BLaER1 (cell line): ENCODE measurements at regions not wholly inside any gene's neighbourhood (a gene's known extent, or its start where the extent isn't known, plus 50 kb on each side); places are given as distances from the start of the nearest gene placed in this dataset.
A peak's percentile ranks its signal among the peaks of the same experiment; 100 is the strongest.

ENCODE experiments used
- H3K27ac ChIP-seq: shearing (Covaris generic); formaldehyde crosslinking; 2 replicates; pipeline ENCODE4 v1.8.1; 2022
- H3K27me3 ChIP-seq: shearing (Covaris generic); formaldehyde crosslinking; 2 replicates; pipeline ENCODE4 v1.8.1; 2022
- H3K36me3 ChIP-seq: shearing (Covaris generic); formaldehyde crosslinking; 2 replicates; pipeline ENCODE4 v1.8.1; 2022
- H3K4me1 ChIP-seq: shearing (Covaris generic); formaldehyde crosslinking; 2 replicates; pipeline ENCODE4 v1.8.1; 2022
- H3K4me2 ChIP-seq: shearing (Covaris generic); formaldehyde crosslinking; 2 replicates; pipeline ENCODE4 v1.8.1; 2022
- H3K4me3 ChIP-seq: shearing (Covaris generic); formaldehyde crosslinking; 2 replicates; pipeline ENCODE4 v1.8.1; 2022
- H3K9ac ChIP-seq: shearing (Covaris generic); formaldehyde crosslinking; 2 replicates; pipeline ENCODE4 v1.8.1; 2022
- H3K9me3 ChIP-seq: shearing (Covaris generic); formaldehyde crosslinking; 2 replicates; pipeline ENCODE4 v1.8.1; 2022
- H4K20me1 ChIP-seq: shearing (Covaris generic); formaldehyde crosslinking; 2 replicates; pipeline ENCODE4 v1.8.1; 2022
- Cebpa-rat ChIP-seq: shearing (Covaris generic); IDR thresholded peaks from 2 replicates; pipeline ENCODE4 v1.8.1; 2022

DNA sequence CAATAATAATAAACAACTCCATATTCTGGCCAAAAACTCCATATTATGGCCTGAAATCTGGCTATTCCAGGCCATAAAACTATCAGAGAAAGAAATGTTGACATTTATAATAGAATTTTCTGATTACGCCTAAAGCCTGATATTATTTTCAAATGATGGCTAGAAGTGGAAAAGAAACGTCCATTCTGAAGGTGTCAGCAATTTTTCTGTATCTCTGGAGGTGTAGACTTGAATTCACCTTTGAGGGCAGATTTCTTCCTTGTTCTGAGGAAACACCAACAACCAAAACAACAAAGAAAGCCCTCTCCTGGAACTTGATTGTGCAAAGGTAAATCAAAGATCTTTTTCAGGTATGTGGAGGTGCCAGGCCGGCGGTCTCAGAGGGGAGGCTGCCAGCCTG is 390.7 kb downstream of the DMAC1 start:
- Histone ChIP-seq H3K9me3 (no peaks in the 10 kb centered on the region), H3K9ac (no peak overlapping the region), H4K20me1 (no peaks in the 10 kb centered on the region), H3K27ac (no peak overlapping the region), H3K4me2 (no peak overlapping the region), H3K4me3 (no peak overlapping the region), H3K36me3 (no peaks in the 10 kb centered on the region), H3K27me3 (no peaks in the 10 kb centered on the region), H3K4me1 (peaks cover 15% of the 10 kb centered on the region)
- TF ChIP-seq Cebpa-rat, result no peak

DNA sequence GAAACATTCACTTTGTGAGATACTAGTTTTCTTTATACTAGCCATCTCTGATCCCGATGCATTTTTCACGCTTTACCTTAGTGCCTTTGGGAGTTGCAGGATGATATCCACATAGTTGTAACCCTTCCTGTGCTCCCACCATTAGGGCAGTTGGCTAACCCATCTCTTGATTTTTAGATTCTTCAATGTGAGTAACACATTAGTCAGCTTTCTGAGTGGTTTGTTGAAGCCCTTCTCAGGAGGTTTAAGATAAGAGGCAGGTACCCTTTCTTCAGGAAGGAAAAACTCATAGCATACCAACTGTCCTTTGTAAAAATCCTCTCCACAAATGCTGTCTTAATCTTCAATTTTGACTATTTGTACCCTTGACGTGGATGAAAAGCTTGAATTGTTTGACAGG is 392.3 kb downstream of the DMAC1 start:
- Histone ChIP-seq H3K4me1 (peaks cover 16% of the 10 kb centered on the region), H3K27ac (no peak overlapping the region), H3K9me3 (no peaks in the 10 kb centered on the region), H3K4me2 (no peak overlapping the region), H3K9ac (no peak overlapping the region), H3K27me3 (no peaks in the 10 kb centered on the region), H3K36me3 (no peaks in the 10 kb centered on the region), H4K20me1 (no peaks in the 10 kb centered on the region), H3K4me3 (no peak overlapping the region)
- no peak for TF ChIP-seq Cebpa-rat

DNA sequence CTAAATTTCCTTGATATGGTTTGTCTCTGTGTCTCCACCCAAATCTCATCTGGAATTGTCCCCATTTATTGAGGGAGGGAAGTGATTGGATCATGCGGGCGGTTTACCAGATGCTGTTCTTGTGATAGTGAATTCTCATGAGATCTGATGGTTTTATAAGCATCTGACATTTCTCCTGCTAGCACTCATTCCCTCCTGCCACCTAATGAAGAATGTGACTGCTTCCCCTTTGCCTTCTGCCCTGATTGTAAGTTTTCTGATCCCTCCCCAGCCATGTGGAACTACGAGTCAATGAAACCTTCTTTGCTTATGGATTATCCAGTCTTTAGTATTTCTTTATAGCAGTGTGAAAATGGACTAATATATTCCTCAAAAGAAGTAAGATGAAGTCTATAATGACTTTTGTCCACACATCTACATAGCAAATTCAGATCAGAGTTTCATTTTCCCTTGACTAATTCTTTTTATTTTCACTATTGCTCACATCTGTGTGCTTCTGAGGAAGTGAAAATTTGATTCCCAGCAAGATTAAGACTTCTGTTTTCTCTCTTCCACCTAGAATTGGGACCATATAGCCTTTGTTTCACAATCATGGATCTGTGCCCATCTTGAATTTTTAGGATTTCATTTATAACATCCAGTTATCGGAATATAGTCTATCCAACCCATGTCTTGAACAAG is 393.5 kb downstream of the DMAC1 start:
- no peak for TF ChIP-seq Cebpa-rat
- Histone ChIP-seq H3K4me3 (no peak overlapping the region), H4K20me1 (no peaks in the 10 kb centered on the region), H3K36me3 (no peaks in the 10 kb centered on the region), H3K9ac (no peak overlapping the region), H3K27me3 (no peaks in the 10 kb centered on the region), H3K27ac (no peak overlapping the region), H3K9me3 (no peaks in the 10 kb centered on the region), H3K4me2 (no peak overlapping the region), H3K4me1 (peaks cover 16% of the 10 kb centered on the region)

DNA sequence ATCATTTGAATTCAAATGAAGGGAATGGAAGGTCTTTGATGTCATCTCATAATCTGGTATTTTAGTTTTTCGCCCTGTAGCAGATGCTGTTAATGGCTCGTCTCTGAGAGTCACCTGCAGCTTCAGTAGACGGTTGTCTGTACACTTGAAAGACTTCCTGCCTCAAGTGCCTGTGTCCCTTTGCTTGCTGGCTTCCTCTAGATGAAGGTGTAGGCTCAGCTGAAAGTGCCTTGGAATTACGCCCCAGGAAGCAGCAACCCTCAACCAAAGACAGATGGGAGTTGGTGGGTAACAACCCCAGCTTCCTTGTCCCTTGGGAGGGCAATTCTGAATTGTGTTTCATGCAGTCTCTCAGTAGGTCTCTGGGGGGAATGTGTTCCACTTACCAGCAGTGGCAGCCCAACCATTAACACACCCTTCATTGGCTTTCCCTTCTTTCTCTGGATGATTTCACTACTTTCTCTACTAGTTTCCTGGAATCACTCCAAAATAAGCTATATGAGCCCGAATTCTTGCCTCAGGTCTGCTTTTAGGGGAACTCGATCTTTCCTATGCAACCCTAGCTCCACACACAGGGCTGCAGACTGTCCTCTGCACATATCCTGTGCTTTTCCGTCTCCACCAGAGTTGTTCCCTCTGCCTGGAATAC is 395.6 kb downstream of the DMAC1 start:
- Histone ChIP-seq H3K9me3 (no peaks in the 10 kb centered on the region), H3K4me2 (peak overlapping the region; percentile 33), H3K9ac (no peak overlapping the region), H3K36me3 (no peaks in the 10 kb centered on the region), H3K27ac (no peak overlapping the region), H3K4me3 (no peak overlapping the region), H3K27me3 (no peaks in the 10 kb centered on the region), H4K20me1 (no peaks in the 10 kb centered on the region), H3K4me1 (peaks cover 16% of the 10 kb centered on the region)
- TF ChIP-seq Cebpa-rat, result no peak

DNA sequence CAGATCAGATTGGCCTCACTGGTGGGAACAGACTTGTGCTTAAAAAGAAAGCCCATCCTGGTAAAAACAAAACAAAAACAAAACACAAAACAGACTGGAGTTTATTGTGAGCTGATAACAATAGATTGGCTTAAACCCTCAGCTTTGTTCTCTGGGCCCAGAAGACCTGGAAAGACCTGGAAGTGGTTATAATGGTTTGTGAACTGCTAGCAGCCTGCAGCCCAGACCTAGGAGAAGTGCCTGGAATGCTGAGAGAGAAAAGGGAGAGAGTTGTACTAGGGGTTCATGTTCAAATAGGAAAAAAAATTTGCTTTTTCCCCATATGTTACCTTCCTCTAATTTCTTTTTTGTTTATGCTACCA is 396.6 kb downstream of the DMAC1 start:
- no peak for TF ChIP-seq Cebpa-rat
- Histone ChIP-seq H4K20me1 (no peaks in the 10 kb centered on the region), H3K4me1 (peaks cover 16% of the 10 kb centered on the region), H3K27ac (no peak overlapping the region), H3K4me2 (no peak overlapping the region), H3K9me3 (no peaks in the 10 kb centered on the region), H3K9ac (no peak overlapping the region), H3K27me3 (no peaks in the 10 kb centered on the region), H3K36me3 (no peaks in the 10 kb centered on the region), H3K4me3 (no peak overlapping the region)

DNA sequence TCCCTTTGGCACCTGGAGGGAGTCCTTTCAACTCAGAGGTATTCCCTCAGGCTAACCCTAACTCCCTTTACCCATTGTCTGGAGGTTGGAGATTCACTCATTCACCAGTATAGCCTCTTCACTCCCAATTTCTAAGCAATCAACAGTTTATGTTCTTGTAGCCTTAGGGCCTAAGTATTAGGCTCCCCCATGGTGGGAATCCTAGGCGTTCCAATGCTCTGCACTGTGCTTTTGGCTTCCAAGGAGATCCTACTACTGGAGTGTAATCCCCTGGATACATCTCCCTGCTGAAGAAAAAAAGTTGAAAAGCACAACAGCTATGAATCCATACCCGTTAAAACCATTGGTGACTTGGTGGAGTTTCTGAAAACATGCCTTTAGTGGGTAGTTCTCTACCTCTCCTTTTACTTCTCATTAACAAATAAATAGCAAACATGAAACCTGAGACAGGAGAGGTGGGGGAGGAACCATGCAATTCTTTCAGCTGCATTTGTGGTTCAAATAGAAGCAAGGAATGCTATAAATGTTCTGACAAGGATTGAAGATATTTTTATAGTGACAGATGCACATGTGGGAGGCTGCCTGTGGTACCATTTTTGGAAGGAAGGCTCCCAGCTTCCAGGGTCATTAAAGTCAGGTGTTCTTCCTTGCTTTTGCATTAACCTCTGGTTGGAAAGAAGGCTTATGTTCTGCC is 397.1 kb downstream of the DMAC1 start:
- H3K9ac ChIP-seq, result no peak overlapping the region
- TF ChIP-seq Cebpa-rat, result no peak
- H3K27me3 ChIP-seq, result no peaks in the 10 kb centered on the region
- peaks cover 16% of the 10 kb centered on the region for H3K4me1 ChIP-seq
- no peak overlapping the region for H3K27ac ChIP-seq
- H3K9me3 ChIP-seq, result no peaks in the 10 kb centered on the region
- no peak overlapping the region for H3K4me2 ChIP-seq
- no peak overlapping the region for H3K4me3 ChIP-seq
- no peaks in the 10 kb centered on the region for H4K20me1 ChIP-seq
- H3K36me3 ChIP-seq, result no peaks in the 10 kb centered on the region

DNA sequence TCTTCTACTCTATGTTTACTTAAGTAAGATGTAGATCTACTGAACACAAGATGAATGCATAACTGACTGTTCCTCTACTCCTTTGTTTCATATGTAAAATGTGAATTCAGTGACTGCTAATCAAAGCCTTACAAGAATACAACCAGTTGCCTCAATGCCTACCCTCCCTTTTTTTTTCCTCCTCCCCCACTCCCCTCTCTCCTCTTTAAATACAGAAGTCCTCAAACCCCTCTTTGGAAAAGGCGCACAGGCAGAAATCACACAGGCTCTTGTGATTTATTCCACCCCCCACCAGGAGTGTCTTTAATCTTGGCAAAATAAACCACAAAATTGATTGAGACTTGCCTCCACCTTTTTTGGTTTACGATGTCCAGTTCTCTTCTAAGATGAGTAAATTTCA is 398.5 kb downstream of the DMAC1 start:
- Histone ChIP-seq H3K36me3 (no peaks in the 10 kb centered on the region), H3K9me3 (no peaks in the 10 kb centered on the region), H3K27ac (no peak overlapping the region), H4K20me1 (no peaks in the 10 kb centered on the region), H3K4me1 (peaks cover 16% of the 10 kb centered on the region), H3K9ac (no peak overlapping the region), H3K4me3 (no peak overlapping the region), H3K27me3 (no peaks in the 10 kb centered on the region), H3K4me2 (no peak overlapping the region)
- no peak for TF ChIP-seq Cebpa-rat

DNA sequence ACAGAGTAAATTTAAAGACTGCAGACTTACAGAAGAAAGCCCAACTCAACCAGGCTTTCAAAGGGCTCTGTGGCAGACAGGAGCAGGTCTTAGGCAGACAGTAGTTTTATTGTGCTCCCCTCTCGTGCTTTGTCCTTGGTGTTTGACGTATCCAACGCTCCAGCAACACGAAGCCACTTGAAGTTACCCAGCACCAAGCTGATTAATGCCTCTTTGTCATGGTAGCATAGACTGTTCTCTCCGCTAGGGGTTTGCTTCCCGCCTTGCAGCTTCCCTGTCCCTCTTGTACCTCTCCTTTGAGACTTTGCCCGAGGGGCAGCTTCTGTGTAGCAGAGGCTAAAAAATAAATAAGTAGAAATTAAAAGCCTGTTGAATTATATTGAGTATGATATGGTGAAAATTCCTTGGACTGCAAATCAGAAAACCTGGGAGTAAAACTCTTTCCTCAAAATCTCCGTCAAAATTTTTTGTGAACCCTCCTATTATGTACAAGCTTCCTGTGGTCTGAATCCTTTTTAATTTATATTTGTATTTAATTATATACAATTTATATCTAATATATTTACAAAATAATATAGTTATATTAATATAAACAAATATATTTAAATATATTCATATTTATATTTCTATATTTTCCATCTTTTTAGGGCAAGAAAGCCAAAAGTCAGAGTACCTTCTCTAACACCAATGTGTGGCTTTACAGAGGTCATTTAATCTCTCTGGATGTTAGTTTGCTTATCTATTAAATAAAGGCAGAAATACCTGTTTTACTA is 405.4 kb downstream of the DMAC1 start:
- no peak for TF ChIP-seq Cebpa-rat
- Histone ChIP-seq H3K27me3 (no peaks in the 10 kb centered on the region), H3K9ac (no peak overlapping the region), H3K9me3 (no peaks in the 10 kb centered on the region), H3K36me3 (no peaks in the 10 kb centered on the region), H3K4me3 (no peak overlapping the region), H3K4me1 (no peaks in the 10 kb centered on the region), H4K20me1 (no peaks in the 10 kb centered on the region), H3K27ac (no peak overlapping the region), H3K4me2 (no peak overlapping the region)

DNA sequence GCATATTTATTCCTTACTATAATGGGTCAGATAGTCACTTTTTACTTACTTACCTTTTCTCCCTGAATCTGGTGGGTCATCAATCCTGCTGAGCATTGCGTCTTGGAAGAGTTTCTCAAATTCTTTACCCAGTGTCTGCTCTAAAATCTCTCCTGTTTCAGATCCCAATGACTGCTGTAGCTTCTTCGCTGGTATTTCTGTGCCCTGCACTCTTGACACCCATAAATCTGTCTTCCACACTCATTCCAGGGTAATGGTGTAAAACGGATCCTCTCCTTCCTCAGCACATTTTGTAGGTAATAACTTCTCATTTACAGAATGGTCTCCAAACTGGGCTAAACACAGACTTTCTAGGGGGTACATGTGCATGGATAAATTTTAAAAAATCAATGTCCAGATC is 407.4 kb downstream of the DMAC1 start:
- Histone ChIP-seq H3K4me1 (peaks cover 4% of the 10 kb centered on the region; the same call in 1 of the 2 replicates), H3K27me3 (no peaks in the 10 kb centered on the region), H4K20me1 (no peaks in the 10 kb centered on the region), H3K27ac (no peak overlapping the region), H3K4me3 (no peak overlapping the region), H3K36me3 (no peaks in the 10 kb centered on the region), H3K9me3 (no peaks in the 10 kb centered on the region), H3K4me2 (no peak overlapping the region), H3K9ac (no peak overlapping the region)
- no peak for TF ChIP-seq Cebpa-rat

DNA sequence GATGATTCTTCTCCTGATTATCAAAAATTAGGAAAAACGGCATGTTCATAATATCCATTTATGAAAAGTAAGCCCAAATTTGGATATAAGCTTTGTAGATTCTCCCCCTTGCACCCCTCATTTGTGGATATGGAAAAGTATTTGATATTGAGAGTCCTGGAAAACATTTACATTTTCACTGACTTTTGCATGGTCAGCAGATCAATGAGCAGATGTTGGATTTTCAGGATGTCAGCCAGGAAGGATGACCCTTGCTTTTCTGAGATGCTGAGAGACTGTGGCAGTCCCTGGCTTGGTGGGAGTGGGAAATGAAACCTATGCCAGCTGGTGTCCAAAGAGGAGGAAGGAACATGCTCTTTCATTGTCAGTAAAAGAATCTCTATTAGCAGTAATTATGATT is 410.8 kb downstream of the DMAC1 start:
- Histone ChIP-seq H4K20me1 (no peaks in the 10 kb centered on the region), H3K4me2 (no peak overlapping the region), H3K9me3 (no peaks in the 10 kb centered on the region), H3K9ac (no peak overlapping the region), H3K36me3 (no peaks in the 10 kb centered on the region), H3K27me3 (no peaks in the 10 kb centered on the region), H3K4me1 (peaks cover 4% of the 10 kb centered on the region; the same call in 1 of the 2 replicates), H3K4me3 (no peak overlapping the region), H3K27ac (no peak overlapping the region)
- TF ChIP-seq Cebpa-rat, result no peak
